H9 (cell line): ENCODE measurements at regions not wholly inside any gene's neighbourhood (a gene's known extent, or its start where the extent isn't known, plus 50 kb on each side); places are given as distances from the start of the nearest gene placed in this dataset.

Source experiments
- DNase-seq: peaks from one replicate; pipeline ENCODE4 v3.0.0-alpha.2; 2017
- H2AFZ ChIP-seq: one replicate; pipeline ENCODE4 v1.6.1; 2013; ENCODE audit warnings: mild to moderate bottlenecking, low read length, control low read depth, moderate library complexity
- H2AK5ac ChIP-seq: 2 replicates; pipeline ENCODE4 v1.6.1; 2013; ENCODE audit warnings: low read length, control low read depth, mixed read lengths; ENCODE audit not compliant: insufficient read length
- H2BK120ac ChIP-seq: one replicate; pipeline ENCODE4 v1.6.1; 2013; ENCODE audit warnings: low read depth, mild to moderate bottlenecking, low read length, control low read depth, inconsistent platforms; ENCODE audit not compliant: poor library complexity, severe bottlenecking
- H2BK12ac ChIP-seq: 2 replicates; pipeline ENCODE4 v1.6.1; 2013; ENCODE audit warnings: low read length, control low read depth, mixed read lengths, low read depth; ENCODE audit not compliant: insufficient read length
- H2BK15ac ChIP-seq: 2 replicates; pipeline ENCODE4 v1.6.1; 2013; ENCODE audit warnings: low read depth, low read length, control low read depth
- H2BK20ac ChIP-seq: one replicate; pipeline ENCODE4 v1.6.1; 2013; ENCODE audit warnings: low read depth, mild to moderate bottlenecking, low read length, control low read depth, inconsistent platforms; ENCODE audit not compliant: poor library complexity, severe bottlenecking
- H2BK5ac ChIP-seq: 2 replicates; pipeline ENCODE4 v1.6.1; 2013; ENCODE audit warnings: low read length, control low read depth, mixed read lengths; ENCODE audit not compliant: insufficient read length
- H3K14ac ChIP-seq: 2 replicates; pipeline ENCODE4 v1.6.1; 2013; ENCODE audit warnings: low read length, control low read depth; ENCODE audit not compliant: insufficient read depth
- H3K18ac ChIP-seq: 2 replicates; pipeline ENCODE4 v1.6.1; 2013; ENCODE audit warnings: low read depth, mild to moderate bottlenecking, mixed read lengths, low read length, control low read depth; ENCODE audit not compliant: insufficient read length
- H3K23ac ChIP-seq: 2 replicates; pipeline ENCODE4 v1.6.1; 2013; ENCODE audit warnings: low read length, control low read depth, mixed read lengths, low read depth; ENCODE audit not compliant: insufficient read length
- H3K23me2 ChIP-seq: 2 replicates; pipeline ENCODE4 v1.6.1; 2013; ENCODE audit warnings: low read depth, mild to moderate bottlenecking, mixed read lengths, low read length, control low read depth; ENCODE audit not compliant: insufficient read length, poor library complexity, severe bottlenecking
- H3K27ac ChIP-seq: 2 replicates; pipeline ENCODE4 v1.5.1; 2013; ENCODE audit warnings: low read length, control low read depth, mixed read lengths, low read depth; ENCODE audit not compliant: insufficient read length
- H3K27me3 ChIP-seq: 2 replicates; pipeline ENCODE4 v1.6.1; 2013; ENCODE audit warnings: low read length, control low read depth, inconsistent platforms; ENCODE audit not compliant: insufficient read depth
- H3K4ac ChIP-seq: 2 replicates; pipeline ENCODE4 v1.6.1; 2013; ENCODE audit warnings: low read depth, mild to moderate bottlenecking, control low read depth, inconsistent platforms, low read length, moderate library complexity
- H3K4me1 ChIP-seq: 2 replicates; pipeline ENCODE4 v1.6.1; 2013; ENCODE audit warnings: low read length, control low read depth, inconsistent platforms; ENCODE audit not compliant: insufficient read depth
- H3K4me2 ChIP-seq: 2 replicates; pipeline ENCODE4 v1.6.1; 2013; ENCODE audit warnings: low read length, control low read depth, mixed read lengths; ENCODE audit not compliant: insufficient read length, insufficient read depth
- H3K56ac ChIP-seq: 2 replicates; pipeline ENCODE4 v1.6.1; 2013; ENCODE audit warnings: low read depth, mild to moderate bottlenecking, mixed read lengths, low read length, control low read depth; ENCODE audit not compliant: insufficient read length
- H3K79me1 ChIP-seq: 2 replicates; pipeline ENCODE4 v1.6.1; 2013; ENCODE audit warnings: low read depth, mild to moderate bottlenecking, moderate library complexity, low read length, control low read depth, inconsistent platforms; ENCODE audit not compliant: insufficient read depth, poor library complexity, severe bottlenecking
- H3K79me2 ChIP-seq: 2 replicates; pipeline ENCODE4 v1.6.1; 2013; ENCODE audit warnings: low read length, control low read depth, inconsistent platforms; ENCODE audit not compliant: insufficient read depth
- H3K9ac ChIP-seq: 2 replicates; pipeline ENCODE4 v1.6.1; 2013; ENCODE audit warnings: low read length, control low read depth, mixed read lengths; ENCODE audit not compliant: insufficient read length; ENCODE audit errors: extremely low read depth
- H3K9me3 ChIP-seq: one replicate; pipeline ENCODE4 v1.6.1; 2013; ENCODE audit warnings: low read depth, low read length, inconsistent platforms; ENCODE audit not compliant: control insufficient read depth
- H3T11ph ChIP-seq: one replicate; pipeline ENCODE4 v1.6.1; 2013; ENCODE audit warnings: mild to moderate bottlenecking, low read length, control low read depth, inconsistent platforms
- H4K20me1 ChIP-seq: one replicate; pipeline ENCODE4 v1.6.1; 2013; ENCODE audit not compliant: control insufficient read depth, insufficient read length, insufficient read depth
- H4K5ac ChIP-seq: 2 replicates; pipeline ENCODE4 v1.6.1; 2013; ENCODE audit warnings: low read depth, mild to moderate bottlenecking, mixed read lengths, low read length, control low read depth; ENCODE audit not compliant: insufficient read length
- H4K8ac ChIP-seq: replicated peaks from 2 replicates; pipeline ENCODE4 v1.6.1; 2013; ENCODE audit warnings: low read length, control low read depth, mixed read lengths, low read depth; ENCODE audit not compliant: insufficient read length
- H4K91ac ChIP-seq: 2 replicates; pipeline ENCODE4 v1.6.1; 2013; ENCODE audit warnings: low read depth, mild to moderate bottlenecking, moderate library complexity, mixed read lengths, low read length, control low read depth; ENCODE audit not compliant: insufficient read length
- H3K27ac Mint-ChIP-seq, 3 experiments: 2 replicates in 2 of 3; 3 replicates in 1 of 3; pipeline ENCODE4 v1.8.0; 2020 to 2021; ENCODE audit warnings: mixed read lengths in 3 of 3, mild to moderate bottlenecking in 1 of 3, moderate library complexity in 1 of 3
- H3K27me3 Mint-ChIP-seq: 2 replicates; pipeline ENCODE4 v1.8.0; 2021; ENCODE audit warnings: low read depth, mild to moderate bottlenecking, moderate library complexity, mixed read lengths
- H3K36me3 Mint-ChIP-seq, 3 experiments: 2 replicates in 2 of 3; 3 replicates in 1 of 3; pipeline ENCODE4 v1.8.0; 2020 to 2021; ENCODE audit warnings: low read depth in 3 of 3, mixed read lengths in 3 of 3; ENCODE audit not compliant: insufficient read depth in 1 of 3
- H3K4me1 Mint-ChIP-seq, 2 experiments: 2 replicates each; pipeline ENCODE4 v1.8.0; 2020; ENCODE audit warnings: mixed read lengths in 2 of 2
- H3K4me3 Mint-ChIP-seq, 2 experiments: 2 replicates in 1 of 2; 3 replicates in 1 of 2; pipeline ENCODE4 v1.8.0; 2020 to 2021; ENCODE audit warnings: mild to moderate bottlenecking in 2 of 2, mixed read lengths in 2 of 2, moderate library complexity in 1 of 2
- H3K9me3 Mint-ChIP-seq, 2 experiments: 2 replicates in 1 of 2; 3 replicates in 1 of 2; pipeline ENCODE4 v1.8.0; 2020; ENCODE audit warnings: mild to moderate bottlenecking in 2 of 2, mixed read lengths in 2 of 2, moderate library complexity in 1 of 2
- WGBS: extraction: QIAGEN DNeasy Blood & Tissue Kit; methylation state at CpG from one replicate; pipeline ENCODE4 v1.1.7; 2013; ENCODE audit warnings: missing lambda C conversion rate, low lambda C conversion rate, mixed read lengths; ENCODE audit not compliant: insufficient read length; ENCODE audit errors: extremely low coverage; 5-methylcytosine and 5-hydroxymethylcytosine counted together
- TF ChIP-seq, protein P1 (sequence below): fragments of 200-600 bp; sonication (generic); conservative IDR thresholded peaks from 3 replicates; pipeline ENCODE4 v1.8.0; 2021; ENCODE audit warnings: antibody characterized with exemption, mild to moderate bottlenecking

DNA sequence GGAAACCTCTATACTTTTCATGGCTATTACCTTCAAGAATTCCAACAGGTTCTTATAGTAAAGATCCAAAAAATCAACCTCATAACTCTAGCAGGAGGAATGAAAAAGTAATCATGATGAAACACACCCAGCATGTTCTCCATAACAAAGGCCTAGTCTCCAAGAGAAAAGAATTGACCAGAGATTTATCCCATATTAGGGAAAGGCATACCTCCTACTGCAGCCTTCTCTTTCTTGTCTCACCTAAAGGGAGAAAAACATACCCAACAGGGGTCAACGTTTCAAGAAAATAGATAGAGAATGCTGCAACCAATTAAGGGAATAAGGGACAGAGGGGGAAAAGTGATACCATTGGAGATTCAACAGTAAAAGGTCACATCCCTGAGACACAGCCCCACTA lies 262.5 kb downstream of the FRK start:
- Histone ChIP-seq H2BK12ac (no peak overlapping the region), H2BK5ac (no peak overlapping the region), H2BK120ac (no peak overlapping the region), H3K18ac (no peak overlapping the region), H3K79me2 (no peaks in the 10 kb centered on the region), H2AFZ (no peak overlapping the region), H2AK5ac (no peak overlapping the region), H3T11ph (no peak overlapping the region), H3K56ac (no peak overlapping the region), H3K27me3 (no peaks in the 10 kb centered on the region), H4K20me1 (no peaks in the 10 kb centered on the region), H2BK15ac (no peak overlapping the region), H3K14ac (no peak overlapping the region), H3K9ac (no peak overlapping the region), H3K79me1 (no peaks in the 10 kb centered on the region), H3K4me2 (no peak overlapping the region), H3K23me2 (no peaks in the 10 kb centered on the region), H4K8ac (no peak overlapping the region), H3K27ac (no peak overlapping the region), H2BK20ac (no peak overlapping the region), H3K4me1 (peaks cover 3% of the 10 kb centered on the region), H3K23ac (no peak overlapping the region), H3K9me3 (no peaks in the 10 kb centered on the region), H4K5ac (no peak overlapping the region), H3K4ac (no peak overlapping the region), H4K91ac (no peak overlapping the region)
- Mint-ChIP-seq H3K4me3 (no peak overlapping the region), H3K27me3 (no peaks in the 10 kb centered on the region; the same call in 1 of the 2 replicates), H3K4me1 (peaks cover 31 to 44% of the 10 kb centered on the region in 2 experiments), H3K27ac (peak overlapping the region in 1 of 3 experiments; percentile 87; a peak in 2 of 7 replicates), H3K9me3 (no peaks in the 10 kb centered on the region), H3K36me3 (no peaks in the 10 kb centered on the region)
- TF ChIP-seq, protein P1, sequence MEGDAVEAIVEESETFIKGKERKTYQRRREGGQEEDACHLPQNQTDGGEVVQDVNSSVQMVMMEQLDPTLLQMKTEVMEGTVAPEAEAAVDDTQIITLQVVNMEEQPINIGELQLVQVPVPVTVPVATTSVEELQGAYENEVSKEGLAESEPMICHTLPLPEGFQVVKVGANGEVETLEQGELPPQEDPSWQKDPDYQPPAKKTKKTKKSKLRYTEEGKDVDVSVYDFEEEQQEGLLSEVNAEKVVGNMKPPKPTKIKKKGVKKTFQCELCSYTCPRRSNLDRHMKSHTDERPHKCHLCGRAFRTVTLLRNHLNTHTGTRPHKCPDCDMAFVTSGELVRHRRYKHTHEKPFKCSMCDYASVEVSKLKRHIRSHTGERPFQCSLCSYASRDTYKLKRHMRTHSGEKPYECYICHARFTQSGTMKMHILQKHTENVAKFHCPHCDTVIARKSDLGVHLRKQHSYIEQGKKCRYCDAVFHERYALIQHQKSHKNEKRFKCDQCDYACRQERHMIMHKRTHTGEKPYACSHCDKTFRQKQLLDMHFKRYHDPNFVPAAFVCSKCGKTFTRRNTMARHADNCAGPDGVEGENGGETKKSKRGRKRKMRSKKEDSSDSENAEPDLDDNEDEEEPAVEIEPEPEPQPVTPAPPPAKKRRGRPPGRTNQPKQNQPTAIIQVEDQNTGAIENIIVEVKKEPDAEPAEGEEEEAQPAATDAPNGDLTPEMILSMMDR = no peak
- WGBS = no CpG with 5 or more reads among the region's 1 CpG
- DNase-seq = no peak
